ENCODE measurements at regions not wholly inside any gene's neighbourhood (a gene's known extent, or its start where the extent isn't known, plus 50 kb on each side); places are given as distances from the start of the nearest gene placed in this dataset.
A peak's percentile ranks its signal among the peaks of the same experiment; 100 is the strongest.

DNA sequence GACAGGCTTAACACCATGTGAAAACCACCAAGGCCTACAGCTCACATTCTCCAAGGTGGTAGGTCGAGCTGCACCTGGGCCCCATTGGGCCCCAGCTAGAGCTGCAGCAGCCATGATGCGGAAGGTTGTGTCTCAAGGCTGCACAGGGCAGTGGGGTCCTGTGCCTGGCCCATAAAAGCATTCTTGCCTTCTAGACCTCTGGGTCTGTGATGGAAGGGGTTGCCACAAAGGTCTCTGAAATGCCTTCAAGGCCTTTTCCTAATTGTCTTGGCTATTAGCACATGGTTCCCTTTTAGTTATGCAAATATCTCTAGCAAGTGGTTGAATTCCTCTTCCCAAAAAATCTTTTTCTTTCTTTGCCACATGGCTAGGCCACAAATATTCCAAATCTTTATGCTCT is 52.5 kb upstream of the C11orf58 start:
- DNase-seq (ENCODE audit: low read depth in 2 of 2), result no peak

DNA sequence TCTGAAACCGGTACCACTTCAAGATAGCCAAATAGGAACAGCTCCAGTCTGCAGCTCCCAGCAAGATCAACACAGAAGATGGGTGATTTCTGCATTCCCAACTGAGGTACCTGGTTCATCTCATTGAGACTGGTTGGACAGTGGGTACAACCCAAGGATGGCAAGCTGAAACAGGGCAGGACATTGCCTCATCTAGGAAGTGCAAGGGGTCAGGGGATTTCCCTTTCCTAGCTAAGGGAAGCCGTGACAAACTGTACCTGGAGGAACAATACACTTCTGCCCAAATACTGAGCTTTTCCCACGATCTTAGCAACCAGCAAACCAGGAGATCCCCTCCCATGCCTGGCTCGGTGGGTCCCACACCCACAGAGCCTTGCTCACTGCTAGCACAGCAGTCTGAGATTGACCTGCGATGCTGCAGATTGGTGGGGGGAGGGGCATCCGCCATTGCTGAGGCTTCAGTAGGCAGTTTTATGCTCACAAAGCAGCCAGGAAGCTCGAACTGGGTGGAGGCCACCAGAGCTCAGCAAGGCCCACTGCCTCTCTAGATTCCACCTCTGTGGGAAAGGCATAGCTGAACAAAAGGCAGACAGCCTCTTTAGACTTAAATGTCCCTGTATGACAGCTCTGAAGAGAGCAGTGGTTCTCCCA is 59.9 kb upstream of the C11orf58 start:
- no peak for DNase-seq (ENCODE audit: low read depth in 2 of 2)

GRCh38 chr11:16669799-16670415 is 68.5 kb upstream of the C11orf58 start:
- peak; percentile 4 for DNase-seq (ENCODE audit: low read depth in 2 of 2)

- no peak for DNase-seq (ENCODE audit: low read depth in 2 of 2)
These were observed 105.9 kb upstream of the C11orf58 start for GRCh38 chr11:16632295-16633200.

- no peak for DNase-seq (ENCODE audit: low read depth in 2 of 2)
These were observed 107.8 kb upstream of the C11orf58 start for GRCh38 chr11:16630651-16631050.

GRCh38 chr11:16618431-16618830 is 120.0 kb upstream of the C11orf58 start:
- DNase-seq (ENCODE audit: low read depth in 2 of 2), result no peak

DNA sequence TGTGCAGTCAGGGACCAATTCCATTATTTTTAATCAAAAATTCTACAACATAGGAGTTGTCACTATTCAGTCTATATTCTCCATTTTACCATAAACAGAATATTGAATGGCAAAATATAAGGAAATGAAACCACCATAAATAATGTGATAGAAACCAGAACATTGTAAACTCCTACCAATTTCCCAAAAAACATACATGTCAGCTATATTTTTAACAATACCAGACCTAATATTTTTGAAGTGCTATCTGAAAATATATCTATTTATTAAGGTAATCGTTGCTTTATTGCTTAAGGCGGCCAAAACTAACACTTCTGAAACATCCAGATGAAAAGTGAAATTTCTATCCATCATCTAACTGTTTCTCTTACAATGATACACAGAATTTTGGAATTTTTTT is 123.0 kb upstream of the C11orf58 start:
- no peak for DNase-seq (ENCODE audit: low read depth in 2 of 2)

DNA sequence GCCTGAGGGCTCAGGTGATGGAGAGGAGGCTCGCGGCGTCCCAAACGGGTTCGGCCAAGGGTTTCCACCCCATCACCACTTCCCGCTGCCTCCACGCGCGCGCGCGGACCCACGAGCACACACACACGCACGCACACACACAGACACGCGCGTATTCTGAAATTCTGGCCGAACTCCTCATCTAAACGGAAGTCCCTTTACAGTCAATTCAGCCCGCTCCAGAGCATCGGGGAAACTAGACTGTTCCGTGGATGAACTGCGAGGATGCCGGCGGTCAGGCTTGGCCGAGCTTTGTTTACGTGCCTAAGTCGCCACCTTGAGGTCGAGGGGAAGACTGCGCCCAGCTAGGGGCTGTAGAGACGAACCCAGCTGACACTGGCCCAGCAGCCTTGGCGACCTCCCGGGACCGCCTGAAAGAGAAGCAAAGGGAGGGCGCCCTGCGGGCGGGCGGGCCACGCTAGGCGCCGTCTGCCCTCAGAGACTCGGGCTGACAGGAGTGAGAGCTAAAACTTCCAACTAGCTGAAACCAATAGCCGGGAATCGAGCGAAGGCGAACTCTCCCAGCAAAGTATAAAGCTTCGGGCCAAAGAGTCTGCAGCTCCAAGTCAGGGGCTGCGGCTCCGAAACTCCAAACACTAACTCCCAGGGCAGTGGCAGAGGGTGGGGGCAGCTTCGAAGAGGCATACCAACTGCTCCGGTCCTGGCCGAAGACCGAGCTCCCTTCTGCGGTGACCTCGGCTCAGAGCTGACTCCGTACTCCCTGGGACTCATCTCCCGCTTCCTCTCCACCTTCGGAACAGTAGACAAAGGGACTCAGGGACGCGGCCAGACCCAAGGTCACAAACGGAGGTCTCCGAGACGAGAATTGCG is 124.7 kb upstream of the C11orf58 start:
- DNase-seq (ENCODE audit: low read depth in 2 of 2), result peak; percentile 58 to 61

- DNase-seq (ENCODE audit: low read depth in 2 of 2), result no peak
These were observed 125.3 kb upstream of the C11orf58 start for GRCh38 chr11:16613262-16613511.

GRCh38 chr11:16612566-16613261 is 125.7 kb upstream of the C11orf58 start:
- DNase-seq (ENCODE audit: low read depth in 2 of 2), result no peak

DNA sequence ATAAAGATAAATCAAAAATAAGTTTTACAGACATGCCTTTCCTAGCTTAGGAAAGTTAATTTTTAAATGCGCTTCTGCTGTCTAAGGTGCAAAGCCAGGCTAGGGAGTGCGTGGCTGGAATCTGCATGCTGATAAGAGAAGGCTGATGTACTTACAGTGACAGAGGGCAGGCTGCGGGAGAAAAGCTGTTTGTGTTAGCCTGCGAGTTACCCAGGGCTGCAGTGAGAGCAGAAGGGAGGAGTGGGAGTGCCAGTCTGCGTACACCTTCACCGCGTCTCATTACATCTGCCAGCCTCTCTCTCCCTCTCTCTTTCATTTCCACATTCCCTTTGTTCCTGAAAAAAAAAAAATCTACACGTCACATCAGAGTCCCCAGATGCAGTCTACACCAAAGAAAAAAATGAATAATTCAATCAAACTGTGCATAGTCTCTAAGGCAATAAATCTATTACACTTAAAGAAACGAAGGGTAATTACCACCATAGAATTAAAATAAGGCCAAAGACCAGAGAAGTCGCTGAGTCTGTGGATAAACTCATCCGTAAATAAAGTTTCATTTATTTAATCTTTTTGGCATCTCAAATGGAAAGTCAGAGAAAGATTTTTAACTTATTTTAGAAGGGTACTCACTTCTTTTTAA is 126.4 kb upstream of the C11orf58 start:
- no peak for DNase-seq (ENCODE audit: low read depth in 2 of 2)

GRCh38 chr11:16611401-16611921 is 127.0 kb upstream of the C11orf58 start:
- no peak for DNase-seq (ENCODE audit: low read depth in 2 of 2)

DNA sequence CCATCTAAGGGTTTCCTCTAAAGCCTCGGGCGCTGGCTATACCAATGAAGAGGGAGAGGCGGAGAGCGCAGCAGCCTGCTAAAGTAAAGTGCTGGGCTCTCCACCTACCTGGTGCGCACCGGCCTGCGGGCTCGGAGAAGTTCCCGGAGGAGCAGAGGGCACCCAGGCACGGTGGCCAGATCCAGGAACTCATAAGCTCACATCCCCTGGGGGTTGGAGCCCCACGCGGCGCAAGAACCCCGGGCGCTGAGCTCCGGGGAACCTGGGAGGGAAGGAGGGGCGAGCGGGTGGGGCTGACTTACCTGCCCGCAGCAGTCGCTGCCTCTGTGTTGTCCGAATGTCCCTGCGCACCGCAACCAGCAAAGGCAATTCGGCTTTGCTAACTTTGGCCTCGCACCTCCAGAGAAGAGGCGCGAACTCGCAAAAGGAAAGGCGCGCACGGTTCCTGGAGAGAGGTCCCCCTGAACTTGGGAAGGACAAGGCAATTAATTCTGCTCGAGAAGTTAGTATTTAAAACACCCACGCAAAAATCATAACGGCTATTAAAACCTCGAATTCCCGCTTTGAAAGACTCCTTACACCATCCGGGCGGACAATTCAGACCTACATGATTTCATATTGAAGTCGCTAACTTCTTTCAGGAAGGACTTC is 127.6 kb upstream of the C11orf58 start:
- DNase-seq (ENCODE audit: low read depth in 2 of 2), result no peak

DNA sequence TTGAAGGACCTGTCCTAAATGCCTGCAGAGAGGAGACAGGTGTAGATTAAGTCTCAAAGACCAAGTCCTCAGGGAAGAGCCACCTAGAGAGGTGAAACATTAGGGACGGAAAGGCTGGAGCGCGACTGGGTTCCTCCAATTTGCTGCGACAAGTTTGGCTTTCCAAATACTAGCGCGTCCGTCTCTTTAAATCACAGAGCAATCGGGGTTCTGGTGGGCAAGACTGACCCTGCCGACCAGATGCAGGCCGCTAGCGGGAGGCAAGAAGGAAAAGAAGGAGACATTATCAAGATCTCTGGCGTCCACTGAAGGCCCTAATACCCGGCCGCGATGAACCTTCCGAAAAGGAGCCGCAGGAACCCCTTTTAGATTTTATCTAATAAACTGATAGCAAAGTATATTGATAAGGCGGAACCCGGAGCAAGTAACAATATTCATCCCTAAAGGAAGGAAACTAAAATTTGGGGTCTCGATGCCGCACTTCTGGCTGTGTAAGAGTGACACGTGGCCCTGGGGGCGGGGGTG is 128.2 kb upstream of the C11orf58 start:
- DNase-seq (ENCODE audit: low read depth in 2 of 2), result no peak

DNA sequence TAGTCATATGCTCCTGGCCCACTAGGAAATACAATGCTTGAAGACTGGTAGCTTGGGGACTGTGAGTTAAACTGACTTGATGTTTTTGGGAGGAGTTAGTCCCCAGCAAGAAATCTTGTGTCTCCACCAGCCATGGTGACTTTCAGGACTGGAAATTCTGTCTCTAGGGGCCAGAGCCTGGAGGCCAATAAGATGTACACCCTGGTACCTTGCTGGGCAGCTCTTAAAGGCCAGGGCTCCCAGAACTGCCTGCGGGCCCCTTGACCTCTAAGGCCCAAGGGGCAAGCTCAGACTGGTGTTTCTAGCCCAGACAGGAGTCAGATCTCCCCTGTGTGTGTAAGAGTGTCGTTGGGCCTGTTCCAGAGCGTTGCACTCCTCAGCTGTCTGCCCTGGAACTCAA is 128.7 kb upstream of the C11orf58 start:
- DNase-seq (ENCODE audit: low read depth in 2 of 2), result no peak

DNA sequence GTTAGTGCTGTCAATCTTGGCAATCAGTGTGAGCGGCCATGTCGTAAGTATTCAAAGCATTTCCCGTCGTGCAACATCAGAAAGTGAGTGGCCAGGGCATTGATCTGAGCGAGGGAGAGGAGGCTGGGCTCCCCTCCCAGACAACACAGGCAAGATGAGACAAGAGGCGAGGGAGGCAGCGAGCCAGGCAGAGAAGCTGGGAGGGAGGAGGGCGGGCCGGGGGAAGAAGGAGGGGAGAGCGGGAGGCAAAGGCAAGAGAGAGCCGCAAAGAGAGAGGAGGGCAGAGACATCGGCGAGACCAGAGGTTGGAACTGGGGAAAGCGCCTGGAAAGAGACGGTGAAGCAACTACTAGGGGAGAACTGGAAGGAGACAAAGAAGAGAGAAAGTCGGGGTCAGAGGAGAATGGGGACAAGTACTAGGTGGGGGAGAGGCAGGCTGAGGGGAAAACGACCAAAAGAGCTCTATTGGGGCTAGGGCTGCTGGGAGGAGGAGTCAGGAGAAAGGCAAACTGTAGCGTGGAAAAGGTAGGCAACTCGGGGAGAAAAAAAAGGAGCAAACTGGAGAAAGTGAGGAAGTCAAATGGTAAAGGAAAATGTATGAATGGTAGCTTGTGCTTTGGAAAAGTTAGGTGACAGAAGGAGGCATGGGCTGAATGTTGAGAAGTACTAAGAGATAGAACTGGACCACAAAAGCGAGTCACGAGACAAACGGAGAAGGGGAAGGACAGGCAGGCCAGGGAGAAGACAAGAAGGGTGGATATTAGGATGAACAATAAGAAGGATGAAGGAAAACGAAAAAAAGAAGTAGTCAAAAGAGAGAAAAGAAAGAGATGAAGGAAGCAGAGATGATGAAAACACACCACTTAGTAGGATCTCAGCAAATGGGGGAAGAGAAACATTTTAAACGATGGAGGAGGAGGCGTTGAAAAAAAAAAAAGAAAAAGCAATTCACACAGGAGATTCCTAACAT is 130.5 kb upstream of the C11orf58 start:
- peak; percentile 75 to 78 for DNase-seq (ENCODE audit: low read depth in 2 of 2)

GRCh38 chr11:16606784-16607674 is 131.4 kb upstream of the C11orf58 start:
- DNase-seq (ENCODE audit: low read depth in 2 of 2), result peak in 1 of 2 experiments; percentile 16
